Natural killer cell treated with Interleukin-12 subunit alpha and Interleukin-12 subunit beta and Interleukin-15 and Interleukin-18, amount 100 ng/mL, for 72 hours (primary cell): ENCODE measurements at regions not wholly inside any gene's neighbourhood (a gene's known extent, or its start where the extent isn't known, plus 50 kb on each side); places are given as distances from the start of the nearest gene placed in this dataset.

Source experiments
- ATAC-seq, 2 donors: fragments of 150-1000 bp; cut with Tn5 transposase in 1 of 2; sonication (Bioruptor Pico), chemical (Tn5 transposase) in 1 of 2; 2 replicates each; pipeline ENCODE4 v1.10.0; 2021
- DNase-seq: peaks from one replicate; pipeline ENCODE4 v3.0.0; 2022; ENCODE audit warnings: low spot score
- H3K27ac Mint-ChIP-seq, 2 donors: 1 replicate in 1 of 2; 2 replicates in 1 of 2; pipeline ENCODE4 v1.8.0; 2022; ENCODE audit warnings: mixed read lengths in 2 of 2, mild to moderate bottlenecking in 1 of 2, moderate library complexity in 1 of 2
- H3K27me3 Mint-ChIP-seq, 2 donors: 1 replicate in 1 of 2; 2 replicates in 1 of 2; pipeline ENCODE4 v1.8.0; 2022; ENCODE audit warnings: mixed read lengths in 2 of 2
- H3K36me3 Mint-ChIP-seq: one replicate; pipeline ENCODE4 v1.8.0; 2022; ENCODE audit warnings: mixed read lengths
- H3K4me1 Mint-ChIP-seq, 2 donors: 1 replicate in 1 of 2; 2 replicates in 1 of 2; pipeline ENCODE4 v1.8.0; 2022; ENCODE audit warnings: low read depth in 2 of 2, mixed read lengths in 2 of 2, mild to moderate bottlenecking in 1 of 2
- H3K4me3 Mint-ChIP-seq: one replicate; pipeline ENCODE4 v1.8.0; 2022; ENCODE audit warnings: mixed read lengths
- H3K9me3 Mint-ChIP-seq: 2 replicates; pipeline ENCODE4 v1.8.0; 2022; ENCODE audit warnings: mixed read lengths

GRCh38 chr5:96243203-96243602 is 189.8 kb downstream of the PCSK1 start:
- H3K27ac Mint-ChIP-seq = no peak overlapping the region
- no peaks in the 10 kb centered on the region for H3K4me1 Mint-ChIP-seq
- ATAC-seq = no peak
- peaks cover 14 to 19% of the 10 kb centered on the region in 2 donors for H3K27me3 Mint-ChIP-seq
- no peak overlapping the region for H3K4me3 Mint-ChIP-seq
- H3K36me3 Mint-ChIP-seq = no peaks in the 10 kb centered on the region
- no peak for DNase-seq
- no peaks in the 10 kb centered on the region for H3K9me3 Mint-ChIP-seq

- Mint-ChIP-seq H3K4me3 (no peak overlapping the region), H3K4me1 (no peaks in the 10 kb centered on the region), H3K9me3 (no peaks in the 10 kb centered on the region), H3K27me3 (peaks cover 12 to 13% of the 10 kb centered on the region in 2 donors), H3K27ac (no peak overlapping the region), H3K36me3 (no peaks in the 10 kb centered on the region)
- ATAC-seq (no peak), DNase-seq (no peak)
Measured at GRCh38 chr5:96242571-96242970, 190.5 kb downstream of the PCSK1 start.

- DNase-seq = no peak
- peaks cover 7 to 14% of the 10 kb centered on the region in 2 donors for H3K27me3 Mint-ChIP-seq
- no peak for ATAC-seq
- H3K9me3 Mint-ChIP-seq = no peaks in the 10 kb centered on the region
- no peaks in the 10 kb centered on the region for H3K4me1 Mint-ChIP-seq
- no peaks in the 10 kb centered on the region for H3K36me3 Mint-ChIP-seq
- H3K27ac Mint-ChIP-seq = no peak overlapping the region
- no peak overlapping the region for H3K4me3 Mint-ChIP-seq
Measured at GRCh38 chr5:96236831-96237230, 196.2 kb downstream of the PCSK1 start.

GRCh38 chr5:96236051-96236450 is 197.0 kb downstream of the PCSK1 start:
- Mint-ChIP-seq H3K27me3 (peaks cover 11 to 17% of the 10 kb centered on the region in 2 donors), H3K27ac (no peak overlapping the region), H3K4me3 (no peak overlapping the region), H3K9me3 (peaks cover 2% of the 10 kb centered on the region), H3K4me1 (no peaks in the 10 kb centered on the region), H3K36me3 (peaks cover 3% of the 10 kb centered on the region)
- DNase-seq (no peak), ATAC-seq (no peak)

- ATAC-seq = no peak
- Mint-ChIP-seq H3K27me3 (peaks cover 14 to 17% of the 10 kb centered on the region in 2 donors), H3K4me3 (no peak overlapping the region), H3K4me1 (no peaks in the 10 kb centered on the region), H3K9me3 (peaks cover 2% of the 10 kb centered on the region), H3K27ac (no peak overlapping the region), H3K36me3 (peaks cover 4% of the 10 kb centered on the region)
- DNase-seq = no peak
Measured at GRCh38 chr5:96235008-96235910, 197.8 kb downstream of the PCSK1 start.

GRCh38 chr5:96232602-96233001 is 200.4 kb downstream of the PCSK1 start:
- H3K9me3 Mint-ChIP-seq = peaks cover 2% of the 10 kb centered on the region
- ATAC-seq = no peak
- H3K4me3 Mint-ChIP-seq = no peak overlapping the region
- H3K36me3 Mint-ChIP-seq = peaks cover 4% of the 10 kb centered on the region
- H3K27ac Mint-ChIP-seq = no peak overlapping the region
- peaks cover 14 to 17% of the 10 kb centered on the region in 2 donors for H3K27me3 Mint-ChIP-seq
- peaks cover 0 to 8% of the 10 kb centered on the region in 2 donors for H3K4me1 Mint-ChIP-seq
- DNase-seq = no peak

GRCh38 chr5:96229188-96229587 is 203.9 kb downstream of the PCSK1 start:
- Mint-ChIP-seq H3K4me3 (no peak overlapping the region), H3K4me1 (peaks cover 0 to 8% of the 10 kb centered on the region in 2 donors), H3K27me3 (peaks cover 10 to 14% of the 10 kb centered on the region in 2 donors), H3K9me3 (peaks cover 2% of the 10 kb centered on the region), H3K27ac (no peak overlapping the region), H3K36me3 (peaks cover 4% of the 10 kb centered on the region)
- DNase-seq (no peak), ATAC-seq (no peak)

- H3K4me1 Mint-ChIP-seq = peaks cover 0 to 8% of the 10 kb centered on the region in 2 donors
- peak overlapping the region in 1 of 2 donors; percentile 72 for H3K27ac Mint-ChIP-seq
- H3K27me3 Mint-ChIP-seq = peaks cover 10 to 14% of the 10 kb centered on the region in 2 donors
- H3K9me3 Mint-ChIP-seq = peaks cover 2% of the 10 kb centered on the region
- peak in 1 of 2 donors; percentile 58 for ATAC-seq
- no peak for DNase-seq
- H3K4me3 Mint-ChIP-seq = peak overlapping the region; percentile 49
- peaks cover 4% of the 10 kb centered on the region for H3K36me3 Mint-ChIP-seq
Measured at GRCh38 chr5:96228408-96228807, 204.6 kb downstream of the PCSK1 start.

GRCh38 chr5:96227957-96228356 is 205.1 kb downstream of the PCSK1 start:
- peak overlapping the region in 1 of 2 donors; percentile 72 for H3K27ac Mint-ChIP-seq
- DNase-seq (no peak), ATAC-seq (no peak)
- no peak overlapping the region for H3K4me3 Mint-ChIP-seq
- H3K9me3 Mint-ChIP-seq = peaks cover 3% of the 10 kb centered on the region
- H3K27me3 Mint-ChIP-seq = peaks cover 10 to 15% of the 10 kb centered on the region in 2 donors
- peaks cover 5% of the 10 kb centered on the region for H3K36me3 Mint-ChIP-seq
- peaks cover 0 to 8% of the 10 kb centered on the region in 2 donors for H3K4me1 Mint-ChIP-seq

- Mint-ChIP-seq H3K27ac (peak overlapping the region in 1 of 2 donors; percentile 11), H3K27me3 (peaks cover 12 to 20% of the 10 kb centered on the region in 2 donors), H3K4me3 (no peak overlapping the region), H3K36me3 (peaks cover 9% of the 10 kb centered on the region), H3K4me1 (peaks cover 0 to 8% of the 10 kb centered on the region in 2 donors), H3K9me3 (peaks cover 6% of the 10 kb centered on the region)
- DNase-seq (no peak), ATAC-seq (no peak)
Measured at GRCh38 chr5:96226941-96227552, 206.0 kb downstream of the PCSK1 start.

GRCh38 chr5:96222129-96222528 is 210.9 kb downstream of the PCSK1 start:
- Mint-ChIP-seq H3K9me3 (peaks cover 4% of the 10 kb centered on the region), H3K4me3 (no peak overlapping the region), H3K4me1 (peaks cover 0 to 21% of the 10 kb centered on the region in 2 donors), H3K27ac (no peak overlapping the region), H3K27me3 (peaks cover 6 to 12% of the 10 kb centered on the region in 2 donors), H3K36me3 (peaks cover 10% of the 10 kb centered on the region)
- DNase-seq = no peak
- no peak for ATAC-seq

- Mint-ChIP-seq H3K27me3 (peaks cover 6% of the 10 kb centered on the region in 2 donors), H3K36me3 (peaks cover 10% of the 10 kb centered on the region), H3K4me3 (peak overlapping the region; percentile 27), H3K27ac (peak overlapping the region; percentile 22 to 82), H3K4me1 (peaks cover 0 to 21% of the 10 kb centered on the region in 2 donors), H3K9me3 (peaks cover 4% of the 10 kb centered on the region)
- ATAC-seq = peak; percentile 50 to 84
- DNase-seq = no peak
Measured at GRCh38 chr5:96220610-96221390, 212.2 kb downstream of the PCSK1 start.

GRCh38 chr5:96219580-96220281 is 213.3 kb downstream of the PCSK1 start:
- H3K4me1 Mint-ChIP-seq = peaks cover 0 to 21% of the 10 kb centered on the region in 2 donors
- peak overlapping the region in 1 of 2 donors; percentile 82 for H3K27ac Mint-ChIP-seq
- no peak for DNase-seq
- ATAC-seq = no peak
- H3K27me3 Mint-ChIP-seq = peaks cover 4 to 6% of the 10 kb centered on the region in 2 donors
- H3K36me3 Mint-ChIP-seq = peaks cover 10% of the 10 kb centered on the region
- H3K4me3 Mint-ChIP-seq = peak overlapping the region; percentile 27
- H3K9me3 Mint-ChIP-seq = peaks cover 4% of the 10 kb centered on the region
